HG03060 (cell line): ENCODE measurements at regions not wholly inside any gene's neighbourhood (a gene's known extent, or its start where the extent isn't known, plus 50 kb on each side); places are given as distances from the start of the nearest gene placed in this dataset.

Experiments
- ATAC-seq: cut with Tn5 transposase; IDR thresholded peaks from one replicate; pipeline ENCODE4 v1.9.1; 2021; ENCODE audit warnings: low read depth, moderate number of reproducible peaks; ENCODE audit not compliant: unreplicated experiment

- ATAC-seq, result no peak
Observed at GRCh38 chr5:67299231-67299735, 102.7 kb upstream of the CD180 start.

GRCh38 chr5:67297802-67298532 is 101.4 kb upstream of the CD180 start:
- ATAC-seq, result no peak

GRCh38 chr5:67297376-67297775 is 100.8 kb upstream of the CD180 start:
- ATAC-seq, result no peak

- no peak for ATAC-seq
Observed at GRCh38 chr5:67294266-67294938, 97.8 kb upstream of the CD180 start.

DNA sequence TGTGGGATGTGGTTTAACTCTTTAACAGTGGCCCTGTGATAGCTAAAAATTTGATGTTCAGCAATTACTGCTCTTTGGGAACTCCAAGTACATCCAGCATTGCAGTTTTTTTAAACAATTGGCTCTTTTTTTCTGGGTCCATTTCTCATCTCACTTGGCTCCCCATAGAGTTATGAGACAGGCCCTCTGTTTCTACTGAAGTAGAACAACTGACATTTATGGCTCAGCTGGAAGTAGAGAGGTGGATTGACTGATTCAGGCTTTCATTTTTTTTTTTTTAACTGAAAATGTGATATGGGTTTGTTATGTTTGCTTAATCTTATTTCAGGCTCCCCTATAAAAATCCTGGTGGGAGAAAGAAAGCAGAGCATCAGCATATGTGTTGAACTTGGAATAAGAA is 96.6 kb upstream of the CD180 start:
- no peak for ATAC-seq

DNA sequence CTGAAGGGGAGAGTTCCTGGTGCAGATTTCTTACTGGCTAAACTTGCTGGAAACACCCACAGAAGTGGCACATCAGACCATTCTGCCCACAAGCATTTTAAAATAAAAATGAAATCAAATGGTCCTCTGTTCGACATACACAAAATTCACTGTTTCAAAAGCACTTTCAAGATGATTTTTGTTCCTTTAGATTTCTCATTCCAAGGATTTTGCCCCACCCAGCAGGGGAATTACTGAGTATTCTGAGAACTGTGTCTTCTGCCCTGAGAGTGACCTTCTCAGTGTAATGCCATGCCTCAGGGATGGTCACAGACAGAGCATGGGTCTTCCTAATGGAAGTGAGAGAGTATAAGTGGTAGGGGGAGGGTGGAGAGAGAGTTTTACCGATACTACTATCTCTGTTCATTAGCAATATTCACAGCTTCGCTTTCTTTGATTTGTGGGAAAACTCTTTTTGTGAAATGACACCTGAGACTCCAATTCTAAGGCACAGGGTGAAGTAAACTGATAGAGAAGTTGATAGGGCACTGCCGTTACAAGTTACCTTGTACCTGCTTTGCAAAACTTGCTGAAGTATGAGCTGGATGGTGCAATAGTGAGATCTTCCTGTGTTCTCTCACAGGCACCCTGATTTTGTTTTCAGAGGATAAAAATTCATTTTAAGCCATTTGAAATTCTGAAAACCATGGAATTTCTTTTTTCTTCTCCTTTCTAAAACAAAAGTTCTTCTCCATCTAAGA is 95.8 kb upstream of the CD180 start:
- ATAC-seq, result no peak

GRCh38 chr5:67291671-67292070 is 95.1 kb upstream of the CD180 start:
- ATAC-seq, result no peak

GRCh38 chr5:67291066-67291465 is 94.5 kb upstream of the CD180 start:
- ATAC-seq, result no peak

GRCh38 chr5:67290655-67291054 is 94.1 kb upstream of the CD180 start:
- no peak for ATAC-seq

DNA sequence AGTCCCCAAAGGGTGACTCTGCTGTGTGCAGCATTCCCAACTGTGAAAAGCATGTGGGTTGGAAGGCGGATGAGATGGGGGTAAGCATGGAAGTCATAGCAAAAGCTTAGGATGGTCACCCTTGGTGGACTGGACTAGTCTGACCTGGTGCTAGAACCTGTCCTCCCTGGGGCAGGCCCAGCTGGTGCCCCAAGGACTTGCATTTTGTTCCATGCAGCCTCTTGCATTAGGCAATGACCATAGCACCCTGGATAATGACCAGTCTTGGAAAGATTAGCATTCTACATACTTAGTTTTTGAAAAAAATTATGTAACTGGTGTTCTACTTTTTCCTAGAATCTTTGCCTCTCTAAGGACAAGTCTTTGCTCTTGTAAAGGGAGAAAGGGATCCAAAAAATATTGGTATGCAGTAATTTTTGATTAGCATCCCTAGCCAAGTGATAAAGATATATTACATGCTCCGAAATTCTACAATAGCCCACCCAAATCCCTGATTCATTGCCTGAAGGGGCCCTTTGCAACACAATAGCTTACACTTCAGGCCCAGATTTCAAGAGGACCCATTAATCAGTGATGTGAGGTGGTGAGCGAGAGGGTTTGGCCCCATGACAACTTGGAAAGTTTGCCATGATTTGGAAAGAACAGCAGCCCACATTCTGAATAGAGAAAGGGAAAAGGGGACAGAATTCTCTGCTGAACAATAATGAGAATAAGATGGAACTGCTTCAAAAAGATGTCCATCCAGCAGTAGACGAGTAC is 93.3 kb upstream of the CD180 start:
- ATAC-seq, result no peak

- no peak for ATAC-seq
Observed at GRCh38 chr5:67287510-67288268, 91.1 kb upstream of the CD180 start.

GRCh38 chr5:67286006-67286405 is 89.4 kb upstream of the CD180 start:
- ATAC-seq, result no peak

GRCh38 chr5:67283988-67284487 is 87.4 kb upstream of the CD180 start:
- no peak for ATAC-seq

GRCh38 chr5:67283275-67283987 is 86.8 kb upstream of the CD180 start:
- ATAC-seq, result no peak

GRCh38 chr5:67281874-67282273 is 85.3 kb upstream of the CD180 start:
- no peak for ATAC-seq

- no peak for ATAC-seq
Observed at GRCh38 chr5:67273689-67274356, 77.2 kb upstream of the CD180 start.

GRCh38 chr5:67272453-67273130 is 76.0 kb upstream of the CD180 start:
- no peak for ATAC-seq
